ENCODE measurements at regions not wholly inside any gene's neighbourhood (a gene's known extent, or its start where the extent isn't known, plus 50 kb on each side); places are given as distances from the start of the nearest gene placed in this dataset.
"Not testable (repeated sequence)": the region's sequence is repeated elsewhere in the genome, so short reads cannot be mapped to it uniquely, and the experiment has no call there.

DNA sequence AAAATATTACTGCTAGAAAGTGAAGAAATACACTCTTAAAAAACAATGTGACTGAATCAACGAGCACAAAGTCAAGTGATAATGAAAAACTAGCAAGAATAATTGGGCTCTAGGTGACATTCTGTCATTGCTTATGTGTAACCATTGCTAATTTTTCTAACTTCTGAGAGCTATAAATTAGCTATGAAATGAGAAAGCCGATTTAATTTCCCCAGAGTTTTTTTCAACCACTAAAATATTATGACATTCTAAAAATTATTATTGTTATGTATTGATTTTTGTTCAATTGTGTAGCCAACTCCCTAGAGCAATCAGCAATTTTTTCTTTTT lies 458.6 kb upstream of the ATXN8OS start:
- DNase-seq (ENCODE audit: low spot score): no peak

DNA sequence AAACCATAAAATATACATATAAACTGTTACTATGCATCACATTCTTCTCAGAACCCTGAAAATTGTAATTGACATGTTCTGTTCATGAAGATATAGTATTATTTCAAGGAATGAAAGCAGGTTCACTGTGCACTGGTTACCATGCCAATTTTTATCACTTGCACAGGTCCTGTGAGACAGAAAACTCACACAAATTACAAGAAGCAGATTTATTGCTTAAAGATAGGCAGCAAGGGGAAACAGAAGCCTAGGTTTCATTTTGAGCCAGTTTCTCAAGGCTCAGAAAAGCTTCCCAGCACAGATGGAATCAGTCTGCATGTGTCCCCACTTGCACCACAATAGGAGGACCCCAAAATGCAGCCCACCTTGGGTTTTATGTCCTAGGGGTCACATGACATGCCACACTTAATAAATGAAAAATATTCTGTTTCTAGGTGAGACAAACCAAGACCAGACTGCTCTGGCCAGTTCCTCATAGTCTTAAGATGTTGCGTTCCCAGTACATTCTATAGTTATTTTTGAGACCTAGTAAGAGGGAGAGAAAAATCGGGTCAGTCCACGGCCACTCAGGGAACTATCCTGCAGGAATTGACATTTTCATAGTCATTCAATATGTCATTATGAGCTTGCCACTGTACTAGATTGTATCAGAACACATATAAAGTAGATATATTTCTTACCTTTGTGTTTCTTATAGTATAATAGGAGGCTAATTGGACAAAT lies 459.1 kb upstream of the ATXN8OS start:
- DNase-seq (ENCODE audit: low spot score): no peak

DNA sequence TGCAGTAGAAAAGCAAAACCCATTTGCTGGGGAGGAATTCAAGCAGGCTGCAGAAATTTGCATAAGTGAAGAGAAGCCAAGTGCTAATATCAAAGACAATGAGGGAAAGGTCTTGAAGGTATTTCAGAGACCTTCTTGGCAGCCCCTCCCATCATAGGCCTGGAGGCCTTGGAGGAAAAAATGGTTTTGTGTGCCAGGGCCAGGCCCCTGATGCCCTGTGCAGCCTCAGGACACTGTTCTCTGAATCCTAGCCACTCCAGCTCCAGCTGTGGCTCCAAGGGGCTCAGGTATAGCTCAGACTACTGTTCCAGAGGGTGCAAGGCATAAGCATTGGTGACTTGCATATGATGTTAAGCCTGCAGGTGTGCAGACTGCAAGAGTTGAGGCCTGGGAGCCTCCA lies 463.2 kb upstream of the ATXN8OS start:
- DNase-seq (ENCODE audit: low spot score): no peak

DNA sequence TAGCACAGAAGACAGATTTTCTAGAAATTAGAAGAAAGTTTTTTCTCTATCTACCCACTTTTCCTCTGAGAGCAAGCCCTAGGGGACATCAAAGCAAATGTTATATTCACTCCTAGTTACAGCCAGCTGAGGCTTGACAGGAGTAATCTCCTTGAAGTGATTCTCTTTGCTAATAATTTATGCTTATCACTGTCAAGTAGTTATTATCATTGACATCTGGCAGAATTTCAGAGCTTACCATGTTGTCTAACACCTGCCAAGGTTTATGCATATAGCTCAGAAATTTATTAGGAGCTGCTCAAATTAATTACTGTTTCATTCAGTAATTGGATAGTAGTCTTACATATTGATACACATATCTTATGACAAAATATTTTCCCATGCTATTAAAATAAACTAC lies 465.9 kb upstream of the ATXN8OS start:
- no peak for DNase-seq (ENCODE audit: low spot score)

DNA sequence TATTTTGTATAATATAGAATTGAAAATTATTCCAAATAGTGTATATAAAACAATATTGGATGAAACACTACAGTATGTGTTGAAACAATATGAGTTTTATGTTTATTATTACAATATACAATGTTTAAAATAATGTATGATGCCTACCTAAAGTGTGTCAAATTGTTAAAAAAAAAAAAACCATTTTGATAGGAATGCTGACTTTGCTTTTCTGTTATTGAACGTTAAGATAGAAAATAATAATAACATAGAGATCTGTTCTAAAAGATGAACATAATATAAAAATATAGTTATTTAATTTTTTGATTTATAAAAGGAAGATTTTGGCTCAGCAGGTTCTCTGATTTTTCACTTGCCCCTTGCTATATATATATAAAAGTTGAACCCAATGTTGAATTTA lies 474.6 kb upstream of the ATXN8OS start:
- DNase-seq (ENCODE audit: low spot score): no peak

DNA sequence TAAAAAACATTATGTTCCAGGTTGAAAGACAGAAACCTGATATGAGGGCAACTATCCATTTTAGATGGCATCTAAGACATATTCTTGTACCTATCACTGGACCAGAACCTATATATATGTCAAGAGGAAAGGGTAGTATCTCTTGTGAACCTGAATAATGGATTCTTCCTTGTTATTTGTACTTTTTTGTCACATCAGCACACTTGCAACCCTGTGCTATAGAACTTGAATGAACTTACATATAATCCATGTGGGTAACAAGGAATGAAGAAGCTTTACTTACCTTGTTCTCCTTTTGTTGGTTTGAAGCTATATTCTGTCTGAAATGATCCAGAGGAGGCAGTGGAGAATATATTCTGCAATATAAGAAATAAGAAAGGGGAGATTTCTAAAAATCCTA lies 483.7 kb upstream of the ATXN8OS start:
- DNase-seq (ENCODE audit: low spot score): no peak

DNA sequence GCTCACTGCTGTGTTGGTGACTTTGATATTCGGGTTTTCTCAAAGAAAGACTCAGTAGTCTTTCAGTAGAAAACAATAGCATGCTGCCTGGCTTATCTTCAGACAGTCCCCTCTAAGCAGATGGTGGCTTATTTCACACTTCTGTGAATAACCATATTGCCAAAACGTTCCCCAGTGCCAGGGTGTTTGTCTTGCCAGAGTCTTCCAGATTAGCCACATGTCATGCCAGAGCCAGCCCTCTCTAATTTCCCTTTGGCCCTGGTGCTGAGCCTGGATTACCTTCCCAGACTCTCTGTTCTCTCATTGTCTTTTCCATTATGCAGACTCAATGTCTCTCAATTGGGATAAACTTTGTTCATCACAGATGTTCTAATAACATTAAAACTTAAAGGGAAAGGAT lies 488.0 kb upstream of the ATXN8OS start:
- no peak for DNase-seq (ENCODE audit: low spot score)

DNA sequence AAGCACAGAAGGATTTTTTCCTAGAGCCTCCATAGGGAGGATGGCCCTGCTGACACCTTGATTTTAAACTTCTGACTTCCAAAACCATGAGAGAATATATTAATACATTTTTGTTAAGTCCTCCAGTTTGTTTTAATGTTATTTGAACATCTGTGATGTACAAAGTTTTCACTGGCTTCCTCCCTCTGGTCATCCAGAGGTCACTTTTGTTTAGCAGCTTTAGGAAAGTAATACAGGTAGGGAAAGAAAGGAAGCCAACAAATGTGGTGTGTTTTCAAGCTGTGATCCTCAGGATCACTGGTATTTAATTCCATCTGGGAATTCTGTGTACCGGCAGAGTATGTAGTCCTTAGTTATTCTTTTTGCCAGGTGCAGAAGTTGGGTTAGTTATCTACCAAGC lies 488.8 kb upstream of the ATXN8OS start:
- no peak for DNase-seq (ENCODE audit: low spot score)

DNA sequence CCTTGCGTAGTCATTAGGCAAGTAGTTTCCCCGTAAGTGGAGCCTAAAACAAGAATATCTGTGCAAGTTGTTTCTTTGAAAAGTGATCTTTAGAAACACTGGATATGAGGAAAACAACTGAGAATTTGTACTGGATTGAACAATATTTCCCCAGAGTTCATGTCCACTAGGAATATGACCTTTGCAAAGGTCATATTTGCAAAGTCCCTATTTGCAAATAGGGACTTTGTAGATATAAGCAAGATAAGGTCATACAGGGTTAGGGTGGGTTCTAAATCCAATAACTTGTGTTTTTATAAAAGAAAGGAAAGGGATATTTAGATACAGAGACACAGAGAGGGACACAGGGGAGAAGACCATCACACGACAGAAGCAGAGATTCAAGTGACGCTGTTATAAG lies 489.2 kb upstream of the ATXN8OS start:
- no peak for DNase-seq (ENCODE audit: low spot score)

DNA sequence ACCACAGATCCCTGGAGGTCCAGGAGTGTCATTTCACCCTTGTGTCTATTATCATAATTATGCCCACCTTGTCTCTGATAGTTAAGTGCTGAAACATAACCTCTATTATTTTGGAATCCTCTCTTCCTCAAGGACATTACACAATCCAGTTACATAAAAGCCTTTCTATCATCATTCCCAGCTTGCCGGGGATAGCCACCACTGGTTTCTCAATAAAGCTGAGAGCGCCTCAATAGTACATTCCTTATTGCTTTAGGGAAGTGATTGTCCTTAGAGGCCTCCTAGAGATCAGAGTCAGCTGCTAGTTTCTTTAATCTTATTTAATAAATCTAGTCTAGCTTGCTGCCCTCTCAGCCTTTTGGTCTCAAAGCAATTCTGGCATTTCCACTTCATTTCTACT lies 490.0 kb upstream of the ATXN8OS start:
- no peak for DNase-seq (ENCODE audit: low spot score)

DNA sequence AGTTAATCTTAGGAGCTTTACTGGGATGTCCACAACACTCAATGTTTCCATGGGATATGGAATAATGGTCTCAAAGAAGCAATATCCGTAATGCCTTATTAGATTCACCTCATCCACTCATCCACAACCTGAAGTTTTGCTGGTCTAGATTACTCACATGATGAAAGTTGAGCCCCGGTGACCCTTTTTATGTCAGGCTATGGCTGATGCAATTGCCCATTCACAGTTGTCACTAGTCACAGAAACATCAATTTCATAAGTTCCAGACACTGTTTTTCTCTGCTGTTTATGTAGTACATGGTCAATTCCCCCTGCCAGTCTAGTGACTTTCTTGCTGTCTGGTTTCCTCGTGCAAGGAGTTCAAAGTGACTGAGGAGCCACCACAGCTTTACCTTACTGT lies 491.2 kb upstream of the ATXN8OS start:
- DNase-seq (ENCODE audit: low spot score): no peak

DNA sequence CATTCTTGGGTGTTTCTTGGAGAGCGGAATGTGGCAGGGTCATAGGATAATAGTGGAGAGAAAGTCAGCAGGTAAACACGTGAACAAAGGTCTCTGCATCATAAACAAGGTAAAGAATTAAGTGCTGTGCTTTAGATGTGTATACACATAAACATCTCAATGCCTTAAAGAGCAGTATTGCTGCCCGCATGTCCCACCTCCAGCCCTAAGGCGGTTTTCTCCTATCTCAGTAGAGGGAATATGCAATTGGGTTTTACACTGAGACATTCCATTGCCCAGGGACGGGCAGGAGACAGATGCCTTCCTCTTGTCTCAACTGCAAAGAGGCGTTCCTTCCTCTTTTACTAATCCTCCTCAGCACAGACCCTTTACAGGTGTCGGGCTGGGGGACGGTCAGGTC lies 492.6 kb upstream of the ATXN8OS start:
- not testable (repeated sequence) for DNase-seq (ENCODE audit: low spot score)

DNA sequence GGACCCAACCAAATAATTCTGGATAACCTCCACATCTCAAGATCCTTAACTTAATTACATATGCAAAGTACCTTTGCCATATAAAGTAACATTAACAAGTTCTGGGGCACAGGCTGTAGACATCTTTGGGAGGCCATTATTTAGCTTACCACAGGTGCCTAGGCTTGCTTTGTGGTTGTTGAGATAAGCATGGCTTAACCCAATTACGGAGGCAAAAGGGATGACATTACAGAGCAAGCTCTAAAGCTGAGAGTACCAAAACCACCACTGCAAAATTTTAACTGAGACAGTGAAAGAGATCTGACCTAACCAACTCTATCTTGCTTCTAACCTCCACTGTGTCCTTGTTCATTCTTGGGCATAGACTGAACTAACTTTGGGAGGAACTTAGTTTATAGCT lies 502.9 kb upstream of the ATXN8OS start:
- no peak for DNase-seq (ENCODE audit: low spot score)

DNA sequence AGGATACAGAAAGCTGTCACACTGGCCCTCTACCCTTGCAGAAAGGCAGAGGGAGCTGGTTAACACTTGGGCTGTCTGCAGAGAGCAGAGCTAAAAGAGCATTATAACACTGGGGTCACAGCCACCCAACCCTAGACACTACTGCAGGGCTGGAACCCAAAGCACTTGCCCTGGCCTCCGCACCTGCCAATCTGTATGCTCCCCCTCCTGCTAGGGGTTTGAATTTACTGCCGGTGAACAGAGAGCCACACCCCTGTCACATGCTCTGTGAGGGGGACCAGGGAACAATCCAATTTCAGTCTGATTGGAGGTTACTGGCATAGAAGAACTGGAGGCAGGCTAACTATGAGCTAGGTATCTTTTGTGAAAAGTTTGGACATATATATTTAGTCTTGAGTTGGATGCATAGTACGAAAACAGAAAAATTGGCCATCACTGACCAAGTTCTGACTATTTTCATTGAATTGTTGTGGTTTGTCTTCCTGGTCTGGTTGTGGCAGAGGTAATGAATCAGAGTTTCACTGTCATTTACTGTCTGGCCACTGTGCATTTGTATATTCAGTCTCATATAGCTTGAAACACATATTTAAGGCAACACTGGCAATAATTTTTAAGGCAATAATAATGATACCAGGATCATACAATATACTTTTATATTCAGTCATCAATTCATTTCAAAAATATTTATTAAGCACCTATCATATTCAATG lies 504.3 kb upstream of the ATXN8OS start:
- DNase-seq (ENCODE audit: low spot score): no peak

DNA sequence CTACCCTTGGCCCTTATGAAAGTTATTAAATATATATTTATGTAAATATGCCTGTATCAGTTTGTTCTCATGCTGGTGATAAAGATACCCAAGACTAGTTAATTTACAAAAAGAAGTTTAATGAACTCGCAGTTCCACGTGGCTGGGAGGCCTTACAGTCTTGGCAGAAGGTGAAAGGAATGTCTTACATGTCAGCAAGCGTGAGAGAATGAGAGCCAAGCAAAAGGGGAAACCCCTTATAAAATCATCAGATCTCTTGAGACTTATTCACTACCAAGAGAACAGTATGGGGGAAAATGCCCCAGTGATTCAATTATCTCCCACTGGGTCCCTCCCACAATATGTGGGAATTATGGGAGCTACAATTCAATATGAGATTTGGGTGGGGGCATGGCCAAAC lies 506.0 kb upstream of the ATXN8OS start:
- no peak for DNase-seq (ENCODE audit: low spot score)

DNA sequence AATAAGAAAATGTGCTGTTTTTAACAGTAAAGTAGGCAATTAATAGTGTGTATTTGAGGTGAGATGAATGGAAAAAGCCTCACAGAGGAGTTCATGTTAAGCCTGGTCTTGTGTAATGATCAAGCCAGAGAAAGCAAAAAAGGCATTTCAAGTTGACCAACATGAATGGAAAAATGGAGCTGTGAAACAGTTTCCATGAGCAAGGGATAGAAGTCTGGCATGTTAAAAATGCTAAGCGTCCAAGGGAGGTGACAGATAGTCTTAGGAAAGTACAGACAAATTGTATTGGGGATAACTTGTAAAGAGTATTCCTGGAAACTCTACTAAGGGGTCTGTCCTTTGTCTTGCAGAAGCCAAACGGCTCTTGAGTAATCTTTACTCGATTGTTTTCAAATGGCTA lies 506.8 kb upstream of the ATXN8OS start:
- DNase-seq (ENCODE audit: low spot score): no peak

DNA sequence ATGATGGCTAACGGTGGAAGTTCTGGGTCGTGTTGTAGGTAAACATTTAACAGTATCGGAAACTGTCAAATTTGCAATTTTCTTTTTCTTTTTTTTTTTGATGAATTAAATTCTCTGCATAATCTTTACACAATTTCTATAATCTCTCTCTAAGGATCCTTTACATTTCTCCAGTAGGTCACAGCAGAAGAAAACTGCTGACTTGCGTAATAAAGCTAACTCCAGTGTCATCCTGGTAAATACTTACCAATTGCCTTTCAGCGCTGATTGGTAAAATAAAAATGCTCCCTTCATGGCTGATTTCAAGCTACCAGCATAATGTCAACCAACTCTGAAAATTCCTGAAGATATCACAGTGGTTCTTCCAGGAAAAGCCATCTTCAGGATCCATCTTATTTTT lies 510.5 kb upstream of the ATXN8OS start:
- no peak for DNase-seq (ENCODE audit: low spot score)

DNA sequence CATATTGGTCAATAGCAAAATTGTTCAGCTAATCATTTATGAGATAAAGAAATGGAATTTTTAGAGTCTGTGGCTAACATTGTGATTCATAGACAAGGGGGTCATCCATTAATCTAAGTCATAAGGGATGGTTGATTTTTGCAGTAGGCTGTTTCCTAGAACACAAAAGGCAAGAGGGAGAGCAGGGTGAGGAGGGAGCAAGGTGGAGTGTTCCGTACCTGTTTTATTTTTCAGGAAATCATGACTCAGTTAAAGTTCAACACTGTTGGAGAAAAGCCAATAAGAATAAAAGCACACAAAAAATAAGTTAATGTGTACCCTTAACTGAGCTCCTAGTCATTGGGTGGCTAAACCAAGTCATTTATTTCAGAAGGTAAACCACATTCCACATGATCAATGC lies 512.4 kb upstream of the ATXN8OS start:
- no peak for DNase-seq (ENCODE audit: low spot score)

DNA sequence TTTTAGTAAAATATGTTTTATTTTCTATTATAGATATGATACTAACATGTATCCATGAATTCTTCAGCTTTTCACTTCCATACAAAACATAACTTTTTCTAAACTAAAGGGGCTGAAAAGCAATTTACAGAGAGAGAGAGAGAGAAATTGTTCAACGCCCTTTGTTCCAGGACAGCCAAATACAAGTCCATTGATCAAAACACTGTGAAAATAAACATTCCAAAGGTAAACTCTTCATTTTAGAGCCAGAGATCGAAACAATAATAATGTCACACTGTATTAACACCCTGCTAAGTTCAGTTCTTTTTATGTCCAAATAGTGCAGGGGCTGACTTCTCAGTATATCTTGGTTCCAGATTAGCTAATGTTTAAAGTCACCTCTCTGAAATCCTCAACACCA lies 516.2 kb upstream of the ATXN8OS start:
- no peak for DNase-seq (ENCODE audit: low spot score)

DNA sequence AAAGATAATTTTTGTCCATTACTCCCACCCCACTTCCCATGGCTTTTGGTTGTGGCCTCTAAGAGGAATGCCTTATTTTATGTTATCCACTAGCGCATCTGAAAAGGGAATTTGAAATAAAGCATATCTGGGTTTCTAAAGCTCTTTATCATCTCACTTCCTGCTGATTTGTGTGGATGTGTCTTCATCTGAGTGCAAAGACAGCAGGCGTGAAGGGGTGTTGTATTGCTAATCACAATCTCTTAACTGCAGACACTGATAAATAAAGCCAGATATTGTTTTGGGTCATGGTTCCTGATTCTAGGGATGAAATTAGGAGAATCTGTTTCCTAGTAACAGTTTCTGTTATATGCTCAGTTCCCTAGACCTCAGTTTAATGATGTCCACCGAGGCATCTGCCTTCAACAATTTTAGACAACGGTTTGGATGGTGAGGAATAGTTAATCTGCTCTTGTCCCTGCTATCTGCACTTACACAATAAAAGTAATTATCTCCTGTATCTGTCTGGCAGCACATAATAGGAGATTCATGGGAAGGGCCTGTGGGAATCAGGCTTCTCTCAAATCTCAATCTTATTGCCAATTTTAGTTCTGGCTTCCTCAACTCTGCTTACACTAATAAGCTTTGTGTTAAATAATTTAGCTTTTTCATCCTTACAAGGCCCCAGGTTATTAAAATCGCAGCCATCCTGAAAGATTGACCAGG lies 517.9 kb upstream of the ATXN8OS start:
- DNase-seq (ENCODE audit: low spot score): no peak

DNA sequence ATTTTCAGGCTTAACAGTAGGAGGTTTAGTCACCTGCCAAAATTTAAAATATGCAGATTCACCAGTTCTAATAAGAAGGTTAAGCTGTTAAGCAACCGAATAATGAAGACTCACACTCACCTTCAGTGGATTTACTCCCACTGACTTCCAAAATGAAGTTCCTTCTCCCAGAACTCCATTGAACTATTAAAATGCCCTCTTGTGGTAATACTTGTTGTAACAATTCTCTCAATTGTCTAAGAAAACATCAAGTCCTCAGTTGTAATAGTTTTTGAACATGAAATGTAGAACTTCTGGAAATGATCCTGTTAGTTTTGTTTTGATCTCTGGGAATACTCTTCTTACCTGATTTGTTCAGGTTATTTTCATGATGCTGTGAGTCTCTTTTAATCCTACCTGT lies 522.0 kb upstream of the ATXN8OS start:
- DNase-seq (ENCODE audit: low spot score): no peak

DNA sequence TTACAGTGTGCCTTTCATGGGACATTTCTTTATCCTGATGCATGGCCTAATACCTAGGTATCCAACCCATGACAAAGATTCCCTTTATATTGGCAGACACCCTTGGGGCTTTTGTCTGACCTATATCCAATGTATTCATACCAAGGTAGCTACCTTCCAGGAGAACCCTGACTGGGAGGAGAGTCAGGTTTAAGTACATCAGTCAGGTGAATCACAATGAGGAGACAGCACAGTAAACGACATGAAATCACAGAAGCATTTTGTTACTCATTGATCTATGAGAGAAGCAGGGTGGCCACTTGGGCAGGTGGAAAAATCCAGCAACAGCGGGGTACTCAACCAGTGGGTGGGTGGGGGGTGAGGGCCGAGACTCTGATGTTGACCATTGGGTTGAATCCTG lies 527.4 kb upstream of the ATXN8OS start:
- DNase-seq (ENCODE audit: low spot score): no peak

DNA sequence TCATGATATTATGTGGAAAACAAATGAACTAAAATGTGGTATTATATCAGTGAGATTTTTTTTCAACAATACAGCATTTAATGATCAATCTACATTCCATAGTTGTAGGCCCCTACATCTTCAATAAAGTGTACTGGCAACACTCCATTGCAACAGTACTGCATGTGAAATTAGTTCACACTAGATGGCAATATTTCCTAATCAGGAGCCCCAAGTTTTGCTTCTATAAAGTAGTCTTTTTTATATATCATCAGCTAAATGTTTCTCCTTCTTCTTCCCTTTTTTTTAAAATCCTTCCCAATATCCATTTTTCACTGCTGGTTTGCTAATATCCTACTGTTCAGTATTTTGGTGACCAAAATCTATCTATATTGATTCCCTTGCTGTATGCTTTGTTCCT lies 528.3 kb upstream of the ATXN8OS start:
- no peak for DNase-seq (ENCODE audit: low spot score)
